ENCODE measurements at regions not wholly inside any gene's neighbourhood (a gene's known extent, or its start where the extent isn't known, plus 50 kb on each side); places are given as distances from the start of the nearest gene placed in this dataset.
"Not testable (repeated sequence)": the region's sequence is repeated elsewhere in the genome, so short reads cannot be mapped to it uniquely, and the experiment has no call there.

DNA sequence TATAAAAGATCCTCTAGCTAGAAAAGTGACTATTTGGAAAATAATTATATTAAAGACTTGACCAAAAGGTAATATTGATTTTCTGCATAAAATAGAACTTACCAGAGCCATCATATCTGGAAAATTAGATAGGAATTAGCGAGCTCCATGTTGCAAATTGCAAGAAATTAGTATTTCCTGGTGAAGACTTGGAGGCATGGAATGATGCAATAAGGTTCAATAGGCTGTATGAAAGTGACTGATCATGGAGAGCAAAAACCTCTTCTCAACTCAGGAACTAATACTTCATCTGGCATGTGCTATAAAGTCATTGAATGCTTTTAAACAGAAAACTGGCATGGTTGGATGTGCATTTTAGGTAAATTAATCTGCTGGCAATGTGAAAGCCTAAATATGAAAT lies 66.3 kb upstream of the UFM1 start:
- no peak for DNase-seq (ENCODE audit: low read depth in 2 of 3, low spot score in 2 of 3)

DNA sequence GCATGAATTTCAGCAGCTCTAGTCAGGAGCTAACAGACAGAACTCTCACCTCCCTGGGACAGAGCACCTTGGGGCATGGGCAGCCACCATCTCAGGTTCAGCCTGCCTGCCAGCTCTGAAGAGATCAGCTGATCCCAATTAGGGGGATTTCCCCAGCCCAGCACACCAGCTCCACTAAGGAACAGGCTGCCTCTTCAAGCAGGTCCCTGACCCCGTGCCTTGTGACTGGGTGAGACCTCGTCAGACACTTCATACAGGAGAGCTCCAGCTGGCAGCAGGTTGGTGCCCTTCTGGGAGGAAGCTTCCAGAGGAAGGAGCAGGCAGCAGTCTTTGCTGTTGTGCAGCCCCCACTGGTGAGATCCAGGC lies 84.5 kb upstream of the UFM1 start:
- no peak for DNase-seq (ENCODE audit: low read depth in 2 of 3, low spot score in 2 of 3)

GRCh38 chr13:38264363-38265131 lies 85.1 kb upstream of the UFM1 start:
- no peak for DNase-seq (ENCODE audit: low read depth in 2 of 3, low spot score in 2 of 3)

DNA sequence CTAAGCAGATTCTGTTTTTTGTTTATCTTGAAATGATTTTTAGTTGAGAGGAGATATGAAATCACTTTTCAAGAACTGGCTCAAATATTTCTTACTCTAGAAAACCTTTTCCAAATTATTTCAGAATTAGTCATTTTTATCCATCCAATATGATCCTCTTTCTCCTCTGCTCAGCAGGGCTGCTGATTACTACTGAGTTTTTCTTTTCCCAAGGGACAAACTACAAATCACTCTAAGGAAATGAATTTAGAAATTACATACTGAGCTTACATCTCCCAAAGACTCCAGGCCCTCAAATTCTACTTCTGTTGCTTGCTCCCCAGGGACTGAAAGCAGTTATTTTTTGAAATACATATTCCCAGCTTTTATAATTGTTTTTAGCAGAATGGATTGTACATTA lies 87.4 kb upstream of the UFM1 start:
- DNase-seq (ENCODE audit: low read depth in 2 of 3, low spot score in 2 of 3), result no peak

DNA sequence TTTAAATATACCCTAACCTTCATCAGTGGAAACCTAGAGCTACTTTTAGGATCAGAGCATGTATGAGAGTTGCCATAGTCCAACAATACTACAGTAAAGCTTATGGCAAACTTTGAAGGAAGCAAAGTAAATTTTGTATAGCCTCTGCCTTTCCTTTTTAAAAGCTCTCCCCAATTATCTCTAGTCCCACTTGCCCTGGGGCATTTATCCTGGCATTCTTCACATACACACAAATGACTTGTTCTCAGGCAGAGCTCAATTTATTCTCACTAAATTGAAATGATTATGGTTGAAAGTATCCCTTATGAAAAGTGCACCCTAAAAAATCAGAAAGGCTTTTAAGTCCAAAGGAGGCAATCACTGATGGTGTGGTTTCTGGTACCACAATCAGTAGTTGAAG lies 94.1 kb upstream of the UFM1 start:
- no peak for DNase-seq (ENCODE audit: low read depth in 2 of 3, low spot score in 2 of 3)

DNA sequence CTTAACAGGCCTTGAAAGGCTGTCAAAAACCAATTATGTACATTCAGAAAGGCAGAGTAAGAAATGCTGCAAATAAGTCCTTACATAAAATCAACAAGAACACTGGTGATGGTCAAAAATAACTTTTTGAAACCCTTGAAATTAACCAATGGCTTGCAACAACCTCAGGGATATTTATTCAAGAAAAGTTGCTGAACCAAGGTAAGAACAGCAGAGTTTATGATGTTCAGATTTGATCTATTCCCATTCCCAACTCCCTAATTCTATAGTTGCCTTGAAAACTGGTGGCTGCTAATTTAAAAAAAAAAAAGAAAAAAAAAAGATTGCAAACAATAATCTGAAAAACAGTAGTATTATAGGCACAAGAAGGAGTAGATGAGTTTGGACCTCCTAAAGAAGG lies 109.8 kb upstream of the UFM1 start:
- no peak for DNase-seq (ENCODE audit: low read depth in 2 of 3, low spot score in 2 of 3)

DNA sequence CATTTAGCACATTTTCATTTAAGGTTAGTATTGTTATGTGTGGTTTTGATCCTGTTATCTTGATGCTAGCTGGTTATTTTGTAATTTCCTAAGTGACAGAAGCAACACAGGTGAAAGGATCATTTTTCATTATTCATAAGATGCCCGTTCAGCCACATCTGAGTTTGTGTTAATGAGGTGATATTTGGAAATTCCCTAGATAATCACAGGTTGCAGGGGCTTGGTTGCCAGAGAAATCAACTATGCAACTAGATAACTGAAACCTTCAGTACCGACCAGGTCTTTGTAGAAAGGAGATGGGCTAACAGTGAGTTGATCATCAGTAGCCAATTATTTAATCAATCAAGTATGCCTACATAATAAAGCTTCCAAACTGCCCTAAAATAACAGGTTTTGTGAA lies 121.3 kb upstream of the UFM1 start:
- no peak for DNase-seq (ENCODE audit: low read depth in 2 of 3, low spot score in 2 of 3)

DNA sequence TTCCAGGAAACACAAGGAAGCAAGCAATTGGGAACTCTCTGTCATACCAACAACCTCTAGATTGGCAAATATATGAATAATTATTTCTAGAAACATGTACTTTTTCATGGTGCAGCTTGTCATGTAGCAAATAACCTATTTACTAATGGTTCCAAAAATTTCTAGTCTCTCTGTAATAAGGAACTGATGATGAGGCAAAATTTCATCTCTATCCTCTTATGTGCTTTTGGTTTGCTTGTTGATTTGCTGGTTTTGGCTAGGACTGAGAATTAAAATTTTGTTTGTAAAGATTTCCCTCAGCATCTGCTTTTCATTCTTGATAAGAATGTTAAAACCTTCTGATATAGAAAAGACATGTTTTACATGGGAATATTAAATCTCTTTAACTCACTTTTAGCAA lies 123.2 kb upstream of the UFM1 start:
- DNase-seq (ENCODE audit: low read depth in 2 of 3, low spot score in 2 of 3), result no peak

DNA sequence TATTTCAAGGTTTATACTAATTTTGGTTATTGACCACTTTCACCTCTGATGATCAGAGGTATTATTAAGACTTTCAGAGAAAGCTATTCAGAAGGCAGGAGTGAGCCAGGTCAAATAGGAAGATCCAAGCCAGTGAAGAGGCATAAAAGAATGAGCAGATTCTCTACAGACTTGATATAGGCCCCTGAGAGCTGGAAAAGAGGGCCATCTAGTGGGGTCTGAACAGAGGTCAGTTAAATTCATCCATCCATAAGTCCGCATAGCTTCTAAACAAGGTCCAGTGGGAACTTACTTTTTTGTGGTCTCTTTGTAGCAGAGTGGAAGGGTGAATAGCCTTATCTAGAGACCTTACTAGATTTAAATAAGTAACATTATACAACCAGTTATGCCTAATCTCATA lies 126.6 kb upstream of the UFM1 start:
- DNase-seq (ENCODE audit: low read depth in 2 of 3, low spot score in 2 of 3), result peak in 1 of 3 donors; percentile 4

DNA sequence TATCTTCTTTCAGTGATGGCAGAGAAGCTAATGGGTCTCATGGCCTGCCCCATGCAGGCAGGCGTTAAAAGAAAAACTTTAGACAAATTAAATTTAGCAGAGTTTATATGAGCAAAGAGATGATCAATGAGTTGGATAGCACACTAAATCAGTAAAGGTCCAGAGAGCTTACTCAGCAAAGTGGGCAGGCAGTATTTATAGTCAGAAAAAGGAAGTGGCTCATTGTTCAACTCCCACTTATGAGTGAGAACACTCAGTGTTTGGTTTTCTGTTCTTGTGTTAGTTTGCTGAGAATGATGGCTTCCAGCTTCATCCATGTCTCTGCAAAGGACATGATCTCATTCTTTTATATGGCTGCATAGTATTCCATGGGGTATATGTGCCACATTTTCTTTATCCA lies 128.5 kb upstream of the UFM1 start:
- DNase-seq (ENCODE audit: low read depth in 2 of 3, low spot score in 2 of 3), result not testable (repeated sequence)

DNA sequence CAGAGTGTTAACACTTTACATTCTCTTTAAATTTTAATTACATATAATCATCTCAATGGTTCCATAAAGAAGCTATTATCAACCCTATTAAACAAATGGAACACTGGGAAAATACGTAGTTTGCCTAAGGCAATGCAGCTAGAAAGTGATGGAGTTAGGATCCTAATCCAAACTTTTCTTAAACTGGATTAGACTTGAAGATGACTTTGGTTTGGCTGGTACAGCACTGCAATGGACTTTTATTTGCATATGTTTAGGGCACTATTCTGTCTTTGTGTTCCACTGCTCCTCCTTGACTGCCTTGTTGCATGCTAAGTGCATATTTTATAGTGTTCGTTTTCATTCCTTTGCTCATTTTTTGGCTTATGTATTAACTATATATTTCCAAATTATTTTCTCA lies 133.5 kb upstream of the UFM1 start:
- DNase-seq (ENCODE audit: low read depth in 2 of 3, low spot score in 2 of 3), result no peak

DNA sequence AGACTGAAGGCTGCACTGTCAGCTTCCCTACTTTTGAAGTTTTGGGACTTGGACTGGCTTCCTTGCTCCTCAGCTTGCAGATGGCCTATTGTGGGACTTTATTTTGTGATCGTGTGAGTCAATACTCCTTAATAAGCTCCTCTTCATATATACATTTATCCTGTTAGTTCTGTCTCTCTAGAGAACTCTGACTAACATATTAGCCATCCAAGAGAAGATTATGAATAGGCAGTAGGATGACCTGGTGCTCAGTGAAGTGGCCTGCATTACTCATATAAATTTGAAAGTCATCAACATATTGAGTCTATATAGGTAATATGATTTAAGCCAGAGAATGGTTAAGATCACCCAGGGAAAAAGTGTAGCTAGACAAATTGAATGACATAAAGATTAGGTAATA lies 136.3 kb upstream of the UFM1 start:
- no peak for DNase-seq (ENCODE audit: low read depth in 2 of 3, low spot score in 2 of 3)

GRCh38 chr13:38210928-38211596 lies 138.6 kb upstream of the UFM1 start:
- no peak for DNase-seq (ENCODE audit: low read depth in 2 of 3, low spot score in 2 of 3)

- no peak for DNase-seq (ENCODE audit: low read depth in 2 of 3, low spot score in 2 of 3)
Observed at GRCh38 chr13:38204556-38204955, 145.1 kb upstream of the UFM1 start.

DNA sequence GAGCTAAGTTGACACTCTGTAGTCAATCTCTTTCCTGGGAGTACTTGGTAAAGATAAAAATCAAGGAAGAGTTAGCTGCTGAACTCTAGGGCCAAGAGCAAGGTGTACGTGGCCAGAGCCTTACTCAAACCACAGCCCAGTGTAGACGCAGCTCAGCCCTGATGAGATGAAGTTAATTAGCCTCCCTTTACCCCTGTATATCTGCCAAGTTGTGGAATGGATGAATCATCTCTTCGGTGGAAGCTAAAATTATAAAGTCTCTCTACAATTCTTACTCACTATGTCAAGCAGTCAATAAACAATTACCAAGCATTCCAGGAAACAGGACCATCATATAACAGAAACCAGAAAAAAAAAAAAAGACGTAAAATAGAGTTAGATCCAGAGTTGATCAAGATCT lies 146.9 kb upstream of the UFM1 start:
- DNase-seq (ENCODE audit: low read depth in 2 of 3, low spot score in 2 of 3), result no peak

DNA sequence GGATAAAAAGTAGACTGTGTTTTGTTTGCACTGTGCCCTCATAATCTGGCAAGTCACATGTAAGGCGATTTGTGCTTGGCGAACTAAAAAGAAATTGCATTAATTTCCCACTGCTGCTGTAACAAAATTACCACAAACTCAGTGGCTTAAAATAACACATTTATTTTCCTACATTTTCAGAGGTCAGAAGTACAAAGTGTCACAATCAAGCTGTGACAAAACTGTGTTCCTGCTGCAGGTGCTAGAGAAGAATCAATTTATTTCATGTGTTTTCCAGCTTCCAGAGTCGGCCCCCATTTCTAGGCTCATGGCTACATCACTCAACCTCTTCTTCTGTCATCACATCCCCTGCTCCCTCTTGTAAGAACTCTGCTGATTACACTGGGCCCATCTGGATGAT lies 158.6 kb upstream of the UFM1 start:
- no peak for DNase-seq (ENCODE audit: low read depth in 2 of 3, low spot score in 2 of 3)

- DNase-seq (ENCODE audit: low read depth in 2 of 3, low spot score in 2 of 3), result peak in 1 of 3 donors; percentile 13
Observed at GRCh38 chr13:38180670-38181069, 169.0 kb upstream of the UFM1 start.

- no peak for DNase-seq (ENCODE audit: low read depth in 2 of 3, low spot score in 2 of 3)
Observed at GRCh38 chr13:38180126-38180525, 169.5 kb upstream of the UFM1 start.

- no peak for DNase-seq (ENCODE audit: low read depth in 2 of 3, low spot score in 2 of 3)
Observed at GRCh38 chr13:38176664-38177063, 173.0 kb upstream of the UFM1 start.

GRCh38 chr13:38173403-38173802 lies 176.2 kb upstream of the UFM1 start:
- no peak for DNase-seq (ENCODE audit: low read depth in 2 of 3, low spot score in 2 of 3)

GRCh38 chr13:38167164-38167822 lies 182.4 kb upstream of the UFM1 start:
- peak in 1 of 3 donors; percentile 57 for DNase-seq (ENCODE audit: low read depth in 2 of 3, low spot score in 2 of 3)

DNA sequence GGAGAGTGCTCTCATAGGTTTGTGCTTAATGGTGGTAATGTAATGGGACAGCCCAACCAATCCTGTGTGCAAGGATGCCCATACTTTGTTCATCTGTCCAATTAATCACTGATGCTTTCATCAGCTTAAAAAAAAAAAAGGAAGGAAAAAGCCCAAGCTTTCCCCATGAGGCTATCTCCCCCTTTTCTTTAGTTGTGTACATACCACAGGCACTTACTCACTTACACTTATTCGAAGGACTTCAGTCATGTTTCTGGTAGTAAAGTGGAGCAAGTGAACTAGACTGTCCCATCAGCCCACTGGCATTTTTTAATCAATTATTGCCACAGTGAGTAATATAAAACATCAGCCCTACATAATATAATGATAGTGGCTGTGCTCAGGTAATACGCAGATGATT lies 183.5 kb upstream of the UFM1 start:
- DNase-seq (ENCODE audit: low read depth in 2 of 3, low spot score in 2 of 3), result no peak
